H9 (cell line): ENCODE measurements at regions not wholly inside any gene's neighbourhood (a gene's known extent, or its start where the extent isn't known, plus 50 kb on each side); places are given as distances from the start of the nearest gene placed in this dataset.

Source experiments
- DNase-seq: peaks from one replicate; pipeline ENCODE4 v3.0.0-alpha.2; 2017
- H2AFZ ChIP-seq: one replicate; pipeline ENCODE4 v1.6.1; 2013; ENCODE audit warnings: mild to moderate bottlenecking, low read length, control low read depth, moderate library complexity
- H2AK5ac ChIP-seq: 2 replicates; pipeline ENCODE4 v1.6.1; 2013; ENCODE audit warnings: low read length, control low read depth, mixed read lengths; ENCODE audit not compliant: insufficient read length
- H2BK120ac ChIP-seq: one replicate; pipeline ENCODE4 v1.6.1; 2013; ENCODE audit warnings: low read depth, mild to moderate bottlenecking, low read length, control low read depth, inconsistent platforms; ENCODE audit not compliant: poor library complexity, severe bottlenecking
- H2BK12ac ChIP-seq: 2 replicates; pipeline ENCODE4 v1.6.1; 2013; ENCODE audit warnings: low read length, control low read depth, mixed read lengths, low read depth; ENCODE audit not compliant: insufficient read length
- H2BK15ac ChIP-seq: 2 replicates; pipeline ENCODE4 v1.6.1; 2013; ENCODE audit warnings: low read depth, low read length, control low read depth
- H2BK20ac ChIP-seq: one replicate; pipeline ENCODE4 v1.6.1; 2013; ENCODE audit warnings: low read depth, mild to moderate bottlenecking, low read length, control low read depth, inconsistent platforms; ENCODE audit not compliant: poor library complexity, severe bottlenecking
- H2BK5ac ChIP-seq: 2 replicates; pipeline ENCODE4 v1.6.1; 2013; ENCODE audit warnings: low read length, control low read depth, mixed read lengths; ENCODE audit not compliant: insufficient read length
- H3K14ac ChIP-seq: 2 replicates; pipeline ENCODE4 v1.6.1; 2013; ENCODE audit warnings: low read length, control low read depth; ENCODE audit not compliant: insufficient read depth
- H3K18ac ChIP-seq: 2 replicates; pipeline ENCODE4 v1.6.1; 2013; ENCODE audit warnings: low read depth, mild to moderate bottlenecking, mixed read lengths, low read length, control low read depth; ENCODE audit not compliant: insufficient read length
- H3K23ac ChIP-seq: 2 replicates; pipeline ENCODE4 v1.6.1; 2013; ENCODE audit warnings: low read length, control low read depth, mixed read lengths, low read depth; ENCODE audit not compliant: insufficient read length
- H3K23me2 ChIP-seq: 2 replicates; pipeline ENCODE4 v1.6.1; 2013; ENCODE audit warnings: low read depth, mild to moderate bottlenecking, mixed read lengths, low read length, control low read depth; ENCODE audit not compliant: insufficient read length, poor library complexity, severe bottlenecking
- H3K27ac ChIP-seq: 2 replicates; pipeline ENCODE4 v1.5.1; 2013; ENCODE audit warnings: low read length, control low read depth, mixed read lengths, low read depth; ENCODE audit not compliant: insufficient read length
- H3K27me3 ChIP-seq: 2 replicates; pipeline ENCODE4 v1.6.1; 2013; ENCODE audit warnings: low read length, control low read depth, inconsistent platforms; ENCODE audit not compliant: insufficient read depth
- H3K4ac ChIP-seq: 2 replicates; pipeline ENCODE4 v1.6.1; 2013; ENCODE audit warnings: low read depth, mild to moderate bottlenecking, control low read depth, inconsistent platforms, low read length, moderate library complexity
- H3K4me1 ChIP-seq: 2 replicates; pipeline ENCODE4 v1.6.1; 2013; ENCODE audit warnings: low read length, control low read depth, inconsistent platforms; ENCODE audit not compliant: insufficient read depth
- H3K4me2 ChIP-seq: 2 replicates; pipeline ENCODE4 v1.6.1; 2013; ENCODE audit warnings: low read length, control low read depth, mixed read lengths; ENCODE audit not compliant: insufficient read length, insufficient read depth
- H3K56ac ChIP-seq: 2 replicates; pipeline ENCODE4 v1.6.1; 2013; ENCODE audit warnings: low read depth, mild to moderate bottlenecking, mixed read lengths, low read length, control low read depth; ENCODE audit not compliant: insufficient read length
- H3K79me1 ChIP-seq: 2 replicates; pipeline ENCODE4 v1.6.1; 2013; ENCODE audit warnings: low read depth, mild to moderate bottlenecking, moderate library complexity, low read length, control low read depth, inconsistent platforms; ENCODE audit not compliant: insufficient read depth, poor library complexity, severe bottlenecking
- H3K79me2 ChIP-seq: 2 replicates; pipeline ENCODE4 v1.6.1; 2013; ENCODE audit warnings: low read length, control low read depth, inconsistent platforms; ENCODE audit not compliant: insufficient read depth
- H3K9ac ChIP-seq: 2 replicates; pipeline ENCODE4 v1.6.1; 2013; ENCODE audit warnings: low read length, control low read depth, mixed read lengths; ENCODE audit not compliant: insufficient read length; ENCODE audit errors: extremely low read depth
- H3K9me3 ChIP-seq: one replicate; pipeline ENCODE4 v1.6.1; 2013; ENCODE audit warnings: low read depth, low read length, inconsistent platforms; ENCODE audit not compliant: control insufficient read depth
- H3T11ph ChIP-seq: one replicate; pipeline ENCODE4 v1.6.1; 2013; ENCODE audit warnings: mild to moderate bottlenecking, low read length, control low read depth, inconsistent platforms
- H4K20me1 ChIP-seq: one replicate; pipeline ENCODE4 v1.6.1; 2013; ENCODE audit not compliant: control insufficient read depth, insufficient read length, insufficient read depth
- H4K5ac ChIP-seq: 2 replicates; pipeline ENCODE4 v1.6.1; 2013; ENCODE audit warnings: low read depth, mild to moderate bottlenecking, mixed read lengths, low read length, control low read depth; ENCODE audit not compliant: insufficient read length
- H4K8ac ChIP-seq: replicated peaks from 2 replicates; pipeline ENCODE4 v1.6.1; 2013; ENCODE audit warnings: low read length, control low read depth, mixed read lengths, low read depth; ENCODE audit not compliant: insufficient read length
- H4K91ac ChIP-seq: 2 replicates; pipeline ENCODE4 v1.6.1; 2013; ENCODE audit warnings: low read depth, mild to moderate bottlenecking, moderate library complexity, mixed read lengths, low read length, control low read depth; ENCODE audit not compliant: insufficient read length
- H3K27ac Mint-ChIP-seq, 3 experiments: 2 replicates in 2 of 3; 3 replicates in 1 of 3; pipeline ENCODE4 v1.8.0; 2020 to 2021; ENCODE audit warnings: mixed read lengths in 3 of 3, mild to moderate bottlenecking in 1 of 3, moderate library complexity in 1 of 3
- H3K27me3 Mint-ChIP-seq: 2 replicates; pipeline ENCODE4 v1.8.0; 2021; ENCODE audit warnings: low read depth, mild to moderate bottlenecking, moderate library complexity, mixed read lengths
- H3K36me3 Mint-ChIP-seq, 3 experiments: 2 replicates in 2 of 3; 3 replicates in 1 of 3; pipeline ENCODE4 v1.8.0; 2020 to 2021; ENCODE audit warnings: low read depth in 3 of 3, mixed read lengths in 3 of 3; ENCODE audit not compliant: insufficient read depth in 1 of 3
- H3K4me1 Mint-ChIP-seq, 2 experiments: 2 replicates each; pipeline ENCODE4 v1.8.0; 2020; ENCODE audit warnings: mixed read lengths in 2 of 2
- H3K4me3 Mint-ChIP-seq, 2 experiments: 2 replicates in 1 of 2; 3 replicates in 1 of 2; pipeline ENCODE4 v1.8.0; 2020 to 2021; ENCODE audit warnings: mild to moderate bottlenecking in 2 of 2, mixed read lengths in 2 of 2, moderate library complexity in 1 of 2
- H3K9me3 Mint-ChIP-seq, 2 experiments: 2 replicates in 1 of 2; 3 replicates in 1 of 2; pipeline ENCODE4 v1.8.0; 2020; ENCODE audit warnings: mild to moderate bottlenecking in 2 of 2, mixed read lengths in 2 of 2, moderate library complexity in 1 of 2
- CTCF ChIP-seq: fragments of 200-600 bp; sonication (generic); conservative IDR thresholded peaks from 3 replicates; pipeline ENCODE4 v1.8.0; 2021; ENCODE audit warnings: antibody characterized with exemption, mild to moderate bottlenecking
- WGBS: extraction: QIAGEN DNeasy Blood & Tissue Kit; methylation state at CpG from one replicate; pipeline ENCODE4 v1.1.7; 2013; ENCODE audit warnings: missing lambda C conversion rate, low lambda C conversion rate, mixed read lengths; ENCODE audit not compliant: insufficient read length; ENCODE audit errors: extremely low coverage; 5-methylcytosine and 5-hydroxymethylcytosine counted together

GRCh38 chr5:54772684-54773083 is 212.7 kb downstream of the ESM1 start:
- H3K27me3 Mint-ChIP-seq: no peaks in the 10 kb centered on the region
- no peak for DNase-seq
- no peaks in the 10 kb centered on the region for H3K27me3 ChIP-seq
- no peak for TF ChIP-seq CTCF
- no peak overlapping the region for H3K4me3 Mint-ChIP-seq
- H2BK20ac ChIP-seq: no peak overlapping the region
- no peak overlapping the region for H3T11ph ChIP-seq
- H2AK5ac ChIP-seq: no peak overlapping the region
- no peak overlapping the region for H2AFZ ChIP-seq
- H3K27ac Mint-ChIP-seq: no peak overlapping the region
- no peak overlapping the region for H3K9ac ChIP-seq
- H3K18ac ChIP-seq: no peak overlapping the region
- H2BK120ac ChIP-seq: no peak overlapping the region
- no peak overlapping the region for H2BK12ac ChIP-seq
- H3K23ac ChIP-seq: no peak overlapping the region
- no peak overlapping the region for H4K5ac ChIP-seq
- no peaks in the 10 kb centered on the region for H3K79me1 ChIP-seq
- H3K36me3 Mint-ChIP-seq: no peaks in the 10 kb centered on the region; a peak in 1 of 7 replicates
- H2BK15ac ChIP-seq: no peak overlapping the region
- H3K14ac ChIP-seq: no peak overlapping the region
- H3K56ac ChIP-seq: no peak overlapping the region
- H4K20me1 ChIP-seq: no peaks in the 10 kb centered on the region
- no CpG with 5 or more reads among the region's 2 CpGs for WGBS
- no peak overlapping the region for H3K4me2 ChIP-seq
- H3K4me1 ChIP-seq: no peaks in the 10 kb centered on the region
- H3K9me3 ChIP-seq: no peaks in the 10 kb centered on the region
- H3K23me2 ChIP-seq: no peaks in the 10 kb centered on the region
- H3K79me2 ChIP-seq: no peaks in the 10 kb centered on the region
- peaks cover 0 to 2% of the 10 kb centered on the region in 2 experiments; a peak in 2 of 4 replicates for H3K4me1 Mint-ChIP-seq
- no peaks in the 10 kb centered on the region for H3K9me3 Mint-ChIP-seq
- no peak overlapping the region for H2BK5ac ChIP-seq
- H3K4ac ChIP-seq: no peak overlapping the region
- H3K27ac ChIP-seq: no peak overlapping the region
- H4K8ac ChIP-seq: no peak overlapping the region
- no peak overlapping the region for H4K91ac ChIP-seq
